Lower leg skin (tissue), 3 donors: ENCODE measurements at regions not wholly inside any gene's neighbourhood (a gene's known extent, or its start where the extent isn't known, plus 50 kb on each side); places are given as distances from the start of the nearest gene placed in this dataset.

Experiments used
- CTCF ChIP-seq, 3 donors: fragments of 450-650 bp; IDR thresholded peaks; one replicate each; pipeline ENCODE4 v1.5.1; 2016; ENCODE audit warnings: antibody characterized with exemption in 3 of 3, mild to moderate bottlenecking in 3 of 3, moderate library complexity in 2 of 3
- POLR2A ChIP-seq, 2 donors: fragments of 450-650 bp; IDR thresholded peaks; one replicate each; pipeline ENCODE4 v1.6.1; 2016 to 2017; ENCODE audit warnings: antibody characterized with exemption in 2 of 2, mild to moderate bottlenecking in 1 of 2, moderate library complexity in 1 of 2

GRCh38 chr9:73050065-73050816 is 97.4 kb upstream of the ALDH1A1 start:
- TF ChIP-seq CTCF (IDR thresholded peaks at IDR 0.05): no peak
- TF ChIP-seq POLR2A (IDR thresholded peaks at IDR 0.05): no peak
